ENCODE measurements at regions not wholly inside any gene's neighbourhood (a gene's known extent, or its start where the extent isn't known, plus 50 kb on each side); places are given as distances from the start of the nearest gene placed in this dataset.

DNA sequence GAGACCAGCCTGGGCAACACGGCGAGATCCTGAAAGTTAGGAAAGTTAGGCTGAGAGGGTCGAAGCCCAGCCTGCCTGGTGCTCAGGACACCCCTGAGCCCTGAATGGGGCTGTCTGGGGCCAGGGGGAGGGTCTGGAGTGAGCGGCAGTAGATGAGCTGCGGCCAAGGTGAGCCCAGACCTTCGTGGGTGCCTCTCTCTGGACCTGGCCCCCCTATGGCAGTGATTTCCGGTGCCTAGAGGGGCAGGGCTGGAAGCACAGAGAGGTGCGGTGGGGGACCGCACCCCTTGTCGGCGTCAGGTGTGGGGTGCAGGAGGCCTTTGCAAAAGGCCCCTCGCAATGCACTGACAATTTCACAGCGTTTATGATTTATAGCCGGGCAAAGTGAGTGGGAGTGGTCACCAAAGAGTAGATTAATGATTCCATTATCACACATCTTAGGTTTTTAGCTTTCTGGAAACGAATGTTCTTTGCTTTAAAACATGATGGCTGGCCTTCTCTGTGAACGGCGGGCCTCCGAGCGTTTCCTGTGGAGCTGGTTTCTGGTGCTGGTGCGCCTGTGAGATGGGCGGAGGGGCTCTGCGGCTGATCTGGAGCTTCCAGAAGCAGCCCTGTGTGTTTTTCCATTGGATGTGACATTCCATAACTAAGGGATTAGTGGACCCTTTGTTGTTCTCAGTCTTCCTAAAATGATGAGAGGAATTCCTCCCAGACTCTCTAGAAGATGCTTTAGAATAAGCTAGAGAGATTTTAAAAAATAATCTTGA lies 171.0 kb upstream of the ZNF32 start:
- H3K9me3 ChIP-seq = no peaks in the 10 kb centered on the region
- intact Hi-C loops (cut with DNase I) = no loop called here
- H3K4me1 ChIP-seq = peaks cover 0 to 24% of the 10 kb centered on the region in 2 donors
- no peaks in the 10 kb centered on the region for H3K36me3 ChIP-seq
- no peak overlapping the region for H3K27ac ChIP-seq
- peak in 1 of 4 donors; percentile 45 for DNase-seq
- no peak for ATAC-seq
- no peak overlapping the region for H3K4me3 ChIP-seq
- no peaks in the 10 kb centered on the region for H3K27me3 ChIP-seq
- TF ChIP-seq, protein P1, sequence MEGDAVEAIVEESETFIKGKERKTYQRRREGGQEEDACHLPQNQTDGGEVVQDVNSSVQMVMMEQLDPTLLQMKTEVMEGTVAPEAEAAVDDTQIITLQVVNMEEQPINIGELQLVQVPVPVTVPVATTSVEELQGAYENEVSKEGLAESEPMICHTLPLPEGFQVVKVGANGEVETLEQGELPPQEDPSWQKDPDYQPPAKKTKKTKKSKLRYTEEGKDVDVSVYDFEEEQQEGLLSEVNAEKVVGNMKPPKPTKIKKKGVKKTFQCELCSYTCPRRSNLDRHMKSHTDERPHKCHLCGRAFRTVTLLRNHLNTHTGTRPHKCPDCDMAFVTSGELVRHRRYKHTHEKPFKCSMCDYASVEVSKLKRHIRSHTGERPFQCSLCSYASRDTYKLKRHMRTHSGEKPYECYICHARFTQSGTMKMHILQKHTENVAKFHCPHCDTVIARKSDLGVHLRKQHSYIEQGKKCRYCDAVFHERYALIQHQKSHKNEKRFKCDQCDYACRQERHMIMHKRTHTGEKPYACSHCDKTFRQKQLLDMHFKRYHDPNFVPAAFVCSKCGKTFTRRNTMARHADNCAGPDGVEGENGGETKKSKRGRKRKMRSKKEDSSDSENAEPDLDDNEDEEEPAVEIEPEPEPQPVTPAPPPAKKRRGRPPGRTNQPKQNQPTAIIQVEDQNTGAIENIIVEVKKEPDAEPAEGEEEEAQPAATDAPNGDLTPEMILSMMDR (IDR thresholded peaks at IDR 0.05) = no peak

DNA sequence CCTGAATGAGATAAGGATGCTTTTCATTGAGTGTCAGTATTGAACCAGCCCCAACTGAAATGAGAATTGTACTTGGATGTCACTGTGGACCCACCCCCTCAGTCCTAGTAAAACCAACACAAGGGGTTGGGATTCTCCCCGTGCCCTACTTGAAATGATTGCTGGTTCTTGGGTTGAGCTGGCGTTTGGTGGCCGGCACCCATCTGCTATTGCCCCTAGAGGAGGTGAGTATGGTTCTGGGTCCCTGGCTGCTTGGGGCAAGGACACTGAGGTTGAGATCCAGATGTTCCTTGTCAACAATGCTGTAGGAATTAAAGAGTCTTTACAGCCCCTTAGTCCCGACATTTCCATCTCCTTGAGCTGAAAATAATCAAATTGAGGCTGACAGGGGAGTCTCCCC lies 170.0 kb upstream of the ZNF32 start:
- no peaks in the 10 kb centered on the region for H3K27me3 ChIP-seq
- no peak overlapping the region for H3K4me3 ChIP-seq
- no peak for ATAC-seq
- peaks cover 0 to 24% of the 10 kb centered on the region in 2 donors for H3K4me1 ChIP-seq
- no peak for DNase-seq
- no peaks in the 10 kb centered on the region for H3K9me3 ChIP-seq
- H3K27ac ChIP-seq = no peak overlapping the region
- H3K36me3 ChIP-seq = no peaks in the 10 kb centered on the region
- TF ChIP-seq, protein P1 (IDR thresholded peaks at IDR 0.05) = no peak
- intact Hi-C loops (cut with DNase I) = no loop called here

DNA sequence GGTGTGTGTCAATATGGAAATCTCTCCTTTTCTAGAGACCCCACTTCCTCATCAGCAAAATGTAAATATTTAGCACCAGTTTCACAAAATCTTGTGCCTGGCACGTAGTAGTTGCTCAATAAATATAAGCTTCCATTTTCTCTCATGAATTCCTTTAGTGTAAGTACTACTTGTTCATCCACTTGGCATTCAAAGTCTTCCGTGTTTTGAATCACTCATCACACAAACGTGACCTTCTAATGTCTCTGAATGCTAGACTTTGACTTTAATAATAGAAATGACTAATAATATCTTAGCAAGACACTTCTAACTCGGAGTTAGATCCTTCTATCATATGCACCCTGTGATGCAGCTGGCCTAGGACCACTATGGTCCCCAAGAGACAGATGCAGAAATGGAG lies 168.7 kb upstream of the ZNF32 start:
- TF ChIP-seq, protein P1 (IDR thresholded peaks at IDR 0.05) = no peak
- Histone ChIP-seq H3K4me1 (peaks cover 0 to 24% of the 10 kb centered on the region in 2 donors), H3K9me3 (no peaks in the 10 kb centered on the region), H3K27me3 (no peaks in the 10 kb centered on the region), H3K4me3 (no peak overlapping the region), H3K36me3 (no peaks in the 10 kb centered on the region), H3K27ac (no peak overlapping the region)
- DNase-seq = no peak
- ATAC-seq = no peak
- intact Hi-C loops (cut with DNase I) = no loop called here

DNA sequence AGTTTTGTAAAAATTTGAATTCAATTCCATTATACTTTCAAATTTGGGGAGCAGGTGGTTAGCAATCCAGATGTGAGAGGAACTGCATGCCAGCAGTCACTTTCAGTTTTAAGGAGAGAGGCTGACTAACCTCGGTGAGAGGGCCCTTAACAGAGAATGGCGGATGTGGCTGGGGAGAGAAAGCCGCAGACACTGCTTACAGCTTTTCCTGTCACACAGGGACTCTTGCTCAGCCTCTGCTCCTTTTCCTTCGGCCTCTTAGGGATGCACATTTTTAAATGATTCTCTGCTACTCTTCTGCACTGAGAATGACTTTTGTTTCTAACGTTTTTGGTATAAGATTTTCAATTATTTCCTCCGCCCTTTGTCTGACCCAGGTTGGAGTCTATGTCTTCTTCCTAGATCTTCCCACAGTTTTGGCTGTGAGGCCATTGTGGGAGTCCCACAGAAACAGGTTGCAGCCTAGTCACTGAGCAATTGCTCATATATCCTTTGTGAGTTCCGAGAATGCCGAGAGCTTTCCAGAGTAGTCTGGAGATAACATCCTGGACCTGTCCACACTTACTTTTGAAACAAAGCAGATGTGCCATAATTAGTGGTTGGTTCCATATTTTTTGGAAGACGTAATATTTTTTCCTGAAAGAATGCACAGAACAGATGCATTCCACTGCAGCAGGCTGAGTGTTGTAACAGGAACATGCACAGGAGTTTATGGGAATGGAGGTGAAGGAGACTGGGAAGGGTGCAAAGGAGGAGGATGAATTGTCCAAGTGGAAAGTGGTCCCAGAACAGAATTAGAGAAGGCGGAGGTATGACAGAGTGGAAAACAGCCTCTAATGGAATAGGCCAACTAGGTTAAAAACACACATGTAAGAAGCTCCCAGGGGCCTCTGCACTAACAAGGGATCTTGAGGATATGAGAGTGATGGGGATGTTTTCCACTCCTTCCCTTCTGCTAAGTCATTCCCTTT lies 168.0 kb upstream of the ZNF32 start:
- ATAC-seq = peak; percentile 75
- intact Hi-C loops (cut with DNase I) = no loop called here
- Histone ChIP-seq H3K9me3 (no peaks in the 10 kb centered on the region), H3K4me3 (no peak overlapping the region), H3K27ac (no peak overlapping the region), H3K27me3 (no peaks in the 10 kb centered on the region), H3K4me1 (peaks cover 0 to 24% of the 10 kb centered on the region in 2 donors), H3K36me3 (no peaks in the 10 kb centered on the region)
- TF ChIP-seq, protein P1 (IDR thresholded peaks at IDR 0.05) = no peak
- peak in 1 of 4 donors; percentile 56 for DNase-seq
